Right lobe of liver (tissue), 6 donors: ENCODE measurements at regions not wholly inside any gene's neighbourhood (a gene's known extent, or its start where the extent isn't known, plus 50 kb on each side); places are given as distances from the start of the nearest gene placed in this dataset.

ENCODE experiments used
- ATAC-seq, 4 donors: fragments of 200-7000 bp; cut with Tn5 transposase; one replicate each; pipeline ENCODE4 v1.9.1; 2020; ENCODE audit warnings: mild to moderate bottlenecking in 4 of 4, moderate library complexity in 4 of 4
- DNase-seq, 3 donors: peaks; one replicate each; pipeline ENCODE4 v3.0.0-alpha.2; 2020
- H3K27ac ChIP-seq, 3 donors: fragments of 200-600 bp; one replicate each; pipeline ENCODE4 v1.8.0; 2022
- H3K27me3 ChIP-seq, 2 donors: fragments of 200-600 bp; one replicate each; pipeline ENCODE4 v1.8.0; 2022
- H3K36me3 ChIP-seq, 4 donors: fragments of 200-600 bp; sonication (generic) in 1 of 4; one replicate each; pipeline versions ENCODE4 v1.5.1 to v1.8.0; 2017 to 2022; ENCODE audit warnings: control low read depth in 1 of 4
- H3K4me1 ChIP-seq, 4 donors: fragments of 200-600 bp; sonication (generic) in 1 of 4; one replicate each; pipeline versions ENCODE4 v1.5.1 to v1.8.0; 2017 to 2022; ENCODE audit warnings: control low read depth in 1 of 4
- H3K4me3 ChIP-seq, 3 donors: fragments of 200-600 bp; one replicate each; pipeline ENCODE4 v1.8.0; 2022
- H3K9me3 ChIP-seq, 4 donors: fragments of 200-600 bp; sonication (generic) in 1 of 4; one replicate each; pipeline versions ENCODE4 v1.5.1 to v1.8.0; 2017 to 2022; ENCODE audit warnings: control low read depth in 1 of 4
- CTCF ChIP-seq, 4 donors: fragments of 200-600 bp in 3 of 4; fragments of 450-650 bp in 1 of 4; IDR thresholded peaks; one replicate each; pipeline versions ENCODE4 v1.5.1 to v1.8.0; 2016 to 2022; ENCODE audit warnings: antibody characterized with exemption in 4 of 4, mild to moderate bottlenecking in 2 of 4
- POLR2A ChIP-seq: fragments of 450-650 bp; IDR thresholded peaks from one replicate; pipeline ENCODE4 v1.6.1; 2017; ENCODE audit warnings: antibody characterized with exemption, mild to moderate bottlenecking
- WGBS: methylation state at CpG from one replicate; pipeline ENCODE4 v1.1.6; 2018; ENCODE audit warnings: low coverage, low lambda C conversion rate; ENCODE audit not compliant: insufficient coverage; ENCODE audit errors: missing lambda C conversion rate; 5-methylcytosine and 5-hydroxymethylcytosine counted together
- intact Hi-C, 2 donors: fragments of 100-400 bp; cut with DNase I; formaldehyde crosslinking; loops; one replicate each; pipeline versions ENCODE4 v1.11.2 to v1.14.1; 2022
- donor health status: DM: no; HTN: yes; CAD: no.
- donor health status: DM: no; HTN: no; CAD: no.
- donor health status: DM: no; HTN: no; CAD: no.
- donor health status: DM: no; HTN: yes; CAD: no.
- donor health status: DM: no; HTN: yes; CAD: no.

GRCh38 chr21:27451116-27451515 is 484.2 kb upstream of the ADAMTS5 start:
- H3K4me3 ChIP-seq: no peak overlapping the region
- ATAC-seq (no peak), DNase-seq (no peak)
- WGBS: 29% methylated on average over 3 of the region's 3 CpGs
- H3K4me1 ChIP-seq: no peaks in the 10 kb centered on the region
- H3K27ac ChIP-seq: no peak overlapping the region
- no peaks in the 10 kb centered on the region for H3K36me3 ChIP-seq
- TF ChIP-seq CTCF (IDR thresholded peaks at IDR 0.05): no peak
- TF ChIP-seq POLR2A: no peak
- H3K9me3 ChIP-seq: no peaks in the 10 kb centered on the region
- H3K27me3 ChIP-seq: no peaks in the 10 kb centered on the region
- intact Hi-C loops: no loop called here

- Histone ChIP-seq H3K9me3 (no peaks in the 10 kb centered on the region), H3K4me3 (no peak overlapping the region), H3K4me1 (no peaks in the 10 kb centered on the region), H3K27ac (no peak overlapping the region), H3K27me3 (no peaks in the 10 kb centered on the region), H3K36me3 (no peaks in the 10 kb centered on the region)
- DNase-seq (no peak), ATAC-seq (no peak)
- intact Hi-C loops: no loop called here
- no peak for TF ChIP-seq CTCF (IDR thresholded peaks at IDR 0.05)
- no peak for TF ChIP-seq POLR2A
- 17% methylated on average over 3 of the region's 3 CpGs for WGBS
Observed at GRCh38 chr21:27450216-27450615, 483.3 kb upstream of the ADAMTS5 start.

GRCh38 chr21:27448960-27449359 is 482.1 kb upstream of the ADAMTS5 start:
- H3K4me1 ChIP-seq: no peaks in the 10 kb centered on the region
- H3K36me3 ChIP-seq: no peaks in the 10 kb centered on the region
- DNase-seq (no peak), ATAC-seq (peak; percentile 58 to 97 (median 88))
- intact Hi-C loops: no loop called here
- H3K27me3 ChIP-seq: no peaks in the 10 kb centered on the region
- 28% methylated on average over 7 of the region's 7 CpGs for WGBS
- no peaks in the 10 kb centered on the region for H3K9me3 ChIP-seq
- no peak overlapping the region for H3K27ac ChIP-seq
- TF ChIP-seq CTCF (IDR thresholded peaks at IDR 0.05): no peak
- no peak for TF ChIP-seq POLR2A
- H3K4me3 ChIP-seq: no peak overlapping the region

- Histone ChIP-seq H3K27ac (no peak overlapping the region), H3K27me3 (no peaks in the 10 kb centered on the region), H3K36me3 (no peaks in the 10 kb centered on the region), H3K4me3 (no peak overlapping the region), H3K4me1 (no peaks in the 10 kb centered on the region), H3K9me3 (no peaks in the 10 kb centered on the region)
- ATAC-seq (no peak), DNase-seq (no peak)
- 45% methylated on average over 1 of the region's 1 CpG for WGBS
- no peak for TF ChIP-seq CTCF (IDR thresholded peaks at IDR 0.05)
- no peak for TF ChIP-seq POLR2A
- intact Hi-C loops: no loop called here
Observed at GRCh38 chr21:27447843-27448242, 481.0 kb upstream of the ADAMTS5 start.

- H3K27ac ChIP-seq: no peak overlapping the region
- no peak overlapping the region for H3K4me3 ChIP-seq
- DNase-seq (no peak), ATAC-seq (no peak)
- no peaks in the 10 kb centered on the region for H3K4me1 ChIP-seq
- TF ChIP-seq CTCF (IDR thresholded peaks at IDR 0.05) (no peak), POLR2A (no peak)
- no peaks in the 10 kb centered on the region for H3K9me3 ChIP-seq
- WGBS: 29% methylated on average over 2 of the region's 3 CpGs
- no peaks in the 10 kb centered on the region for H3K36me3 ChIP-seq
- H3K27me3 ChIP-seq: no peaks in the 10 kb centered on the region
- intact Hi-C loops: no loop called here
Observed at GRCh38 chr21:27429710-27430341, 462.9 kb upstream of the ADAMTS5 start.
